NCI-H128 (cell line): ENCODE measurements at regions not wholly inside any gene's neighbourhood (a gene's known extent, or its start where the extent isn't known, plus 50 kb on each side); places are given as distances from the start of the nearest gene placed in this dataset.

Experiments used
- DNase-seq: peaks from one replicate; lab custom pipeline; 2025; ENCODE audit not compliant: unreplicated experiment; lab: John Stamatoyannopoulos, UW

GRCh38 chr1:209513226-209513625 is 70.3 kb upstream of the CAMK1G start:
- DNase-seq, result no peak

GRCh38 chr1:209516771-209517680 is 66.5 kb upstream of the CAMK1G start:
- no peak for DNase-seq

GRCh38 chr1:209517681-209518050 is 65.8 kb upstream of the CAMK1G start:
- no peak for DNase-seq

- DNase-seq, result no peak
Measured at GRCh38 chr1:209519786-209520185, 63.7 kb upstream of the CAMK1G start.

- DNase-seq, result no peak
Measured at GRCh38 chr1:209522826-209523225, 60.7 kb upstream of the CAMK1G start.

- DNase-seq, result no peak
Measured at GRCh38 chr1:209526137-209526536, 57.4 kb upstream of the CAMK1G start.

GRCh38 chr1:209527372-209527771 is 56.1 kb upstream of the CAMK1G start:
- DNase-seq, result no peak

- no peak for DNase-seq
Measured at GRCh38 chr1:209527993-209528717, 55.4 kb upstream of the CAMK1G start.

GRCh38 chr1:209529233-209529632 is 54.3 kb upstream of the CAMK1G start:
- no peak for DNase-seq

GRCh38 chr1:209531006-209531405 is 52.5 kb upstream of the CAMK1G start:
- no peak for DNase-seq

GRCh38 chr1:209531549-209531948 is 52.0 kb upstream of the CAMK1G start:
- no peak for DNase-seq
